NB4 (cell line): ENCODE measurements at regions not wholly inside any gene's neighbourhood (a gene's known extent, or its start where the extent isn't known, plus 50 kb on each side); places are given as distances from the start of the nearest gene placed in this dataset.

Experiments
- CTCF ChIP-seq: IDR thresholded peaks from one replicate; pipeline ENCODE4 v1.5.1; 2012; ENCODE audit warnings: low read depth, low read length
- POLR2A ChIP-seq: IDR thresholded peaks from 2 replicates; pipeline ENCODE4 v1.6.1; 2011; ENCODE audit warnings: mild to moderate bottlenecking; ENCODE audit not compliant: insufficient read length; ENCODE audit errors: extremely low read depth

- TF ChIP-seq POLR2A = no peak
- no peak for TF ChIP-seq CTCF
Measured at GRCh38 chr7:116322541-116322940, 112.2 kb downstream of the TES start.
